HepG2 (cell line): ENCODE measurements at regions not wholly inside any gene's neighbourhood (a gene's known extent, or its start where the extent isn't known, plus 50 kb on each side); places are given as distances from the start of the nearest gene placed in this dataset.

Source experiments
- ATAC-seq: fragments of 200-7000 bp; cut with Tn5 transposase; 3 replicates; pipeline ENCODE4 v1.9.1; 2020; ENCODE audit warnings: mild to moderate bottlenecking, moderate library complexity
- BruUV-seq: library from RNA; stranded (reverse); fragments of 400-500 nt; replicated peaks from 2 replicates; lab custom pipeline; 2021; lab: Mats Ljungman, UMichigan
- CTCF ChIA-PET: fragments of 300-600 bp; formaldehyde crosslinking; extraction: SDS; loops from one replicate; lab custom pipeline; 2021; ENCODE audit warnings: low total read pairs, inconsistent platforms, low intra/inter-chr PET ratio; lab: Yijun Ruan, JAX
- POLR2A ChIA-PET: fragments of 350-600 bp; sonication (Branson Sonifier 250); formaldehyde crosslinking; loops from one replicate; lab custom pipeline; 2020; ENCODE audit warnings: antibody characterized with exemption, inconsistent platforms; lab: Yijun Ruan, JAX
- DNase-seq: peaks from one replicate; pipeline ENCODE4 v3.0.0-alpha.2; 2015; ENCODE audit warnings: low spot score
- FAIRE-seq: peaks from 3 replicates; lab custom pipeline; 2011; peaks lifted over from hg19 to GRCh38; lab: Jason Lieb, UNC
- H2AFZ ChIP-seq: one replicate; pipeline ENCODE4 v1.6.1; 2011; ENCODE audit warnings: low read length, inconsistent platforms
- H3K27ac ChIP-seq: fragments of 300-600 bp; 3 replicates; pipeline ENCODE4 v1.8.0; 2011; ENCODE audit warnings: mixed run types, mild to moderate bottlenecking, mixed read lengths, low read length, inconsistent platforms; ENCODE audit not compliant: insufficient read depth; ENCODE audit errors: extremely low read length
- H3K27me3 ChIP-seq, 2 experiments: fragments of 200-600 bp in 1 of 2; 2 replicates in 1 of 2; 3 replicates in 1 of 2; pipeline versions ENCODE4 v1.6.0 to v1.8.0; 2011; ENCODE audit warnings: low read length in 2 of 2, mild to moderate bottlenecking in 2 of 2, moderate library complexity in 2 of 2, inconsistent platforms in 1 of 2; ENCODE audit not compliant: insufficient read depth in 2 of 2, control insufficient read depth in 1 of 2
- H3K36me3 ChIP-seq, 2 experiments: fragments of 200-600 bp in 1 of 2; replicated peaks in 1 of 2; 2 replicates in 1 of 2; 3 replicates in 1 of 2; pipeline versions ENCODE4 v1.5.1 to v1.8.0; 2011; ENCODE audit warnings: low read length in 2 of 2, inconsistent platforms in 1 of 2; ENCODE audit not compliant: insufficient read depth in 2 of 2, control insufficient read depth in 1 of 2
- H3K4me1 ChIP-seq: 2 replicates; pipeline ENCODE4 v1.5.1; 2012; ENCODE audit warnings: low read length, inconsistent platforms; ENCODE audit not compliant: insufficient read depth
- H3K4me2 ChIP-seq: 2 replicates; pipeline ENCODE4 v1.6.0; 2011; ENCODE audit warnings: low read depth, low read length, inconsistent platforms
- H3K4me3 ChIP-seq, 3 experiments: fragments of 200-600 bp in 1 of 3; sonication (generic), shearing (Covaris generic) in 1 of 3; replicated peaks in 1 of 3; 2 replicates each; pipeline ENCODE4 v1.5.1; 2011 to 2016; ENCODE audit warnings: low read length in 3 of 3, inconsistent platforms in 2 of 3, low read depth in 2 of 3, mild to moderate bottlenecking in 2 of 3, control low read depth in 1 of 3, mixed read lengths in 1 of 3; ENCODE audit not compliant: insufficient read depth in 1 of 3
- H3K79me2 ChIP-seq: one replicate; pipeline ENCODE4 v1.6.1; 2011; ENCODE audit warnings: low read length, inconsistent platforms; ENCODE audit not compliant: insufficient read depth
- H3K9ac ChIP-seq: 2 replicates; pipeline ENCODE4 v1.6.0; 2011; ENCODE audit warnings: mild to moderate bottlenecking, low read depth, low read length, inconsistent platforms; ENCODE audit not compliant: insufficient read depth
- H3K9me3 ChIP-seq: 2 replicates; pipeline ENCODE4 v1.5.1; 2012; ENCODE audit warnings: mild to moderate bottlenecking, low read length
- H4K20me1 ChIP-seq: 2 replicates; pipeline ENCODE4 v1.6.0; 2011; ENCODE audit warnings: inconsistent platforms, mild to moderate bottlenecking, low read length, moderate library complexity; ENCODE audit not compliant: insufficient read depth
- ARID2 ChIP-seq: sonication (generic); formaldehyde crosslinking; IDR thresholded peaks from 2 replicates; pipeline ENCODE4 v1.8.1; 2022; ENCODE audit warnings: mild to moderate bottlenecking, missing genetic modification reagents, borderline replicate concordance
- ARNTL ChIP-seq: sonication (generic); formaldehyde crosslinking; IDR thresholded peaks from 2 replicates; pipeline ENCODE4 v1.4.0; 2020; ENCODE audit warnings: mild to moderate bottlenecking, missing genetic modification reagents
- CTCF ChIP-seq: sonication (generic); formaldehyde crosslinking; IDR thresholded peaks from 2 replicates; pipeline ENCODE4 v1.5.0; 2020; ENCODE audit warnings: mild to moderate bottlenecking, missing genetic modification reagents, moderate library complexity
- MEF2D ChIP-seq: sonication (generic); formaldehyde crosslinking; IDR thresholded peaks from 2 replicates; pipeline ENCODE4 v1.5.1; 2020; ENCODE audit warnings: mild to moderate bottlenecking, missing genetic modification reagents
- RAD21 ChIP-seq: fragments of 450-650 bp; formaldehyde crosslinking; IDR thresholded peaks from 2 replicates; pipeline ENCODE4 v1.5.0; 2020; ENCODE audit warnings: mild to moderate bottlenecking
- RELA ChIP-seq: sonication (generic); formaldehyde crosslinking; IDR thresholded peaks from 2 replicates; pipeline ENCODE4 v1.4.0; 2020; ENCODE audit warnings: missing genetic modification reagents
- SMC3 ChIP-seq: IDR thresholded peaks from 2 replicates; pipeline ENCODE4 v1.6.1; 2011; ENCODE audit warnings: low read length, improper control_type of control experiment
- SNAPC4 ChIP-seq: sonication (generic); formaldehyde crosslinking; IDR thresholded peaks from 2 replicates; pipeline ENCODE4 v1.4.0; 2020; ENCODE audit warnings: mild to moderate bottlenecking, missing genetic modification reagents
- SRY ChIP-seq: sonication (generic); formaldehyde crosslinking; IDR thresholded peaks from 2 replicates; pipeline ENCODE4 v1.8.0; 2022; ENCODE audit warnings: mild to moderate bottlenecking, missing genetic modification reagents
- STAG1 ChIP-seq: sonication (generic); formaldehyde crosslinking; IDR thresholded peaks from 2 replicates; pipeline ENCODE4 v1.4.0; 2020; ENCODE audit warnings: missing genetic modification reagents
- STAT6 ChIP-seq: sonication (generic); formaldehyde crosslinking; IDR thresholded peaks from 2 replicates; pipeline ENCODE4 v1.4.0; 2020; ENCODE audit warnings: missing genetic modification reagents, mild to moderate bottlenecking, borderline replicate concordance
- WGBS: methylation state at CpG from one replicate; pipeline ENCODE4 v1.1.6; 2017; ENCODE audit warnings: low lambda C conversion rate; 5-methylcytosine and 5-hydroxymethylcytosine counted together
- in situ Hi-C: cut with HindIII; loops from 2 replicates; pipeline ENCODE4 v1.10.0; 2017; ENCODE audit warnings: low pct_unique_long_range_greater_than_20kb; ENCODE audit not compliant: extremely low pct_ligation_motif_present
- intact Hi-C: fragments of 100-400 bp; cut with micrococcal nuclease; formaldehyde crosslinking; loops from one replicate; pipeline ENCODE4 v1.10.0; 2022; ENCODE audit not compliant: unreplicated experiment

- POLR2A ChIA-PET = no interaction called here
- H3K27ac ChIP-seq = no peak overlapping the region
- intact Hi-C loops = loop anchor here (5.0 kb wide), 1 partner anchor 327 kb away; no protein-coding TSS in a partner anchor
- H3K9me3 ChIP-seq = no peaks in the 10 kb centered on the region
- CTCF ChIA-PET = interaction anchor here (1.1 to 2.8 kb wide), 2 partner anchors 325 to 333 kb away, joined by 6 to 21 read pairs; no protein-coding TSS in a partner anchor
- H3K4me3 ChIP-seq = no peak overlapping the region
- H3K36me3 ChIP-seq = no peaks in the 10 kb centered on the region
- ATAC-seq (peak; percentile 80), DNase-seq (peak; percentile 34), FAIRE-seq (peak; percentile 76)
- H3K4me1 ChIP-seq = peaks cover 24% of the 10 kb centered on the region
- in situ Hi-C loops = no loop called here
- H4K20me1 ChIP-seq = no peaks in the 10 kb centered on the region
- H3K9ac ChIP-seq = no peak overlapping the region
- TF ChIP-seq CTCF (CRISPR knock-in tag) = peak; percentile 69
- no peak for TF ChIP-seq MEF2D
- no peak for TF ChIP-seq RELA (CRISPR knock-in tag)
- peak; percentile 83 for TF ChIP-seq STAG1 (CRISPR knock-in tag)
- TF ChIP-seq ARID2 (CRISPR knock-in tag) = no peak
- TF ChIP-seq RAD21 (CRISPR knock-in tag) = peak; percentile 45; the same call in 1 of the 2 replicates
- TF ChIP-seq SNAPC4 = no peak
- no peak for TF ChIP-seq SRY (CRISPR knock-in tag)
- TF ChIP-seq ARNTL (CRISPR knock-in tag) = no peak
- no peak for TF ChIP-seq STAT6 (CRISPR knock-in tag)
- peak; percentile 64 for TF ChIP-seq SMC3
- H2AFZ ChIP-seq = no peak overlapping the region
- 0 out of 2 replicates have a peak overlapping the region, but pooled peaks have one; percentile 7 for H3K4me2 ChIP-seq
- H3K27me3 ChIP-seq = peaks cover 0 to 4% of the 10 kb centered on the region in 2 experiments; a peak in 2 of 5 replicates
- 60% methylated on average over 2 of the region's 2 CpGs for WGBS
- no TSS peak for BruUV-seq
- no peaks in the 10 kb centered on the region for H3K79me2 ChIP-seq
Measured at GRCh38 chr11:34565417-34566207, 52.0 kb upstream of the ELF5 start.
